HG02610 (cell line): ENCODE measurements at regions not wholly inside any gene's neighbourhood (a gene's known extent, or its start where the extent isn't known, plus 50 kb on each side); places are given as distances from the start of the nearest gene placed in this dataset.

Experiments used
- ATAC-seq: cut with Tn5 transposase; IDR thresholded peaks from one replicate; pipeline ENCODE4 v1.9.1; 2021; ENCODE audit warnings: mild to moderate bottlenecking, moderate library complexity; ENCODE audit not compliant: unreplicated experiment

DNA sequence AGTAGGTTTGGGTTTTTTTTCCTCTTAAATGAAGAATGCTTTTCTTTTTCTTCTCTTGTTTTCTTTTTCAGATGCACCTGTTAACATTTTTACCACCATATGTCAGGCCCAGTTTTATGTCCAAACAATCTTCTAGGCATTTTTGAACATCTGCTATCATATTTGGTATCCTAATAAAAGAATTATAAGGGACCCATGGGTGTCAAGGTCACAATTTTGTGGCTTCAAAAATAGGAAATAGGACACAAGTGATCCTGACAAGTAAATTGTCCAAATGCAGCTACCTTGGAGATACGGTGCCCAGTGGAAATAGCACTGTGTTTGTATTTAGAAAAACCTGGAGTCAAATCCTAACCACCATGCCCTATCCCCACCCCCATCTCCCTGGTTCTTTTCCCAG is 270.3 kb downstream of the MZT1 start:
- no peak for ATAC-seq

DNA sequence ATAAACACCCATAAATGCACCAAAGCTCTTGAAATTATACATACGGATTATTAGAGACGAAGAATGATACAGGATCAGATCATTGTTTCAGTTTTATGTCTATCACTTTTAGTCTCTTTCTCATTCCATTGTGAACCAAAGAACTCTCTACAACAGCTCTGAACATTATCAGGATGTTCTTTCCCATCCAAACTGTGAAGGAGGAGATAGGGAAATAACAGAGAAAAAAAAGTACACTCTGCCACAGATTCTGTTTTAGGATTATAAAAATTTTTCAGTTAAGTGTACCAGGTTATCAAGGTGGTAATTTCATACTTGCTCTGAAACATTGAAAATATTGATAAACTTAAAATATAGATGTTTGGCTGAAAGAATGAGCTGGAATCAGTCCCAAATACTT is 270.9 kb downstream of the MZT1 start:
- ATAC-seq: no peak

DNA sequence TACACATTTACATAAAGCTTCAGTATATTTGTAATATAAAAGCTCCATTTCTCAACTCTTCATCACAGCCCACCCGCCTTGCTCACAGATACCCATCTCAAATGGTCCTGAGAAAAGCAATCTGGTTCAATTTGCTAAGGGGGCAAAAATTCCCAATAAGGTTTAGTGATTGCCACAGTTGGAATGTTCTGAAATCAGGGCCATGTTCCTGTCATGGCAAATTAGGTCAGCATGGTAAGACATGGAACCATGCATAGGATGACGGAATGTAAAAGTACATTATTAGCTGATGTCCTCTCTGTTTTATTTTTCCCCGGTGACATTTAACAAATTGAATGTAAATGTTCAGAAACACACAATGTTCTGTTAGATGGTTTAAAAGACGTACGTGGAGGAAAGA is 274.3 kb downstream of the MZT1 start:
- no peak for ATAC-seq

DNA sequence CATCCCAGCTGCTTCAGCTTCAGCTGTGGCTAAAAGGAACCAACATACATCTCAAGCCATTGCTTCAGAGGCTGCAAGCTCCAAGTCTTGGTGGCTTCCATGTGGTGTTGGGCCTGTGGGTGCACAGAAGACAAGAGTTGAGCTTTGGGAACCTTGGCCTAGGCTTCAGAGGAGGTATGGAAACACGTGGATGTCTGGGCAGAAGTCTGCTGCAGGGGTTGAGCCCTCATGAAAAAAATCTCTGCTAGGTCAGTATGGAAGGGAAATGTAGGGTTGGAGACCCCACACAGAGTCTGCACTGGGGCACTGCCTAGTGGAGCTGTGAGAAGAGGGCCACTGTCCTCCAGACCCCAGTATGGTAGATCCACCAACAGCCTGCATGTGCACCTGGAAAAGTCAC is 279.3 kb downstream of the MZT1 start:
- no peak for ATAC-seq

DNA sequence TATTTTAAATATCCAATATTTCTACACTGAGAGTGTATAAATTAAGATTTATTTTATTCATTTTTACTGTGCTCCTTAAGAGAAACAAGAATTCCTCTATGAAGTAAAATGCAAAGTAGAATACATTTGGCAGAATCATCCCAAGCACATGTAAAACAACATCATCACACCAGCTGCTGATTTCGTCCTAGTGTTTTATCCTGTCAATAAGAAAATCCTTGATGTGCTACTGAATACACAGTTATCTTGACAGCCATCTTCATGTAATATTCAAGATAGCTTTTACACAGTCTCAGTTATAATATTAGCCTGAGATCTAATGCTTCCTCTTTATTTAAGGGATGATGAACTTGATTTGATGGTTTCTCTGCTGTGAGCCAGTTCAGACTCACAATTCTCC is 282.4 kb downstream of the MZT1 start:
- no peak for ATAC-seq

DNA sequence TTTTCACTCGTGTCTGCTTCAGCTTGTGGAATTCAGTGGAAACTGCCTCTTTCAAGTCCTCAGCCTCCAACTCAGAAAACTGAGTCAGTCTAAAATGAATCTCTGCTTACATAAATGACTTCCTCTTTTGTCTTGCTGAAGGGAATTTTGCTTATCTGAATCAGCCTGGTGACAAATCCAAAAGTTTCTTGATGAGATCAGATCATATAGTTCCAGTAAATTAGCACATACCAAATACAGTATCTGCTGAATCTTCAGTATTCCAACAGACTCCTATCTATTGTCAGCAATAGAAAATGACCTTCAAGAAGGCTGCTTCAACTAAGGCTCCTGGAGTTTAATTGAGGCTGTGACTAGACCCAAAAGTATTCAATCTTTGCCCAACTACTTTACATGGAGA is 290.0 kb downstream of the MZT1 start:
- no peak for ATAC-seq

DNA sequence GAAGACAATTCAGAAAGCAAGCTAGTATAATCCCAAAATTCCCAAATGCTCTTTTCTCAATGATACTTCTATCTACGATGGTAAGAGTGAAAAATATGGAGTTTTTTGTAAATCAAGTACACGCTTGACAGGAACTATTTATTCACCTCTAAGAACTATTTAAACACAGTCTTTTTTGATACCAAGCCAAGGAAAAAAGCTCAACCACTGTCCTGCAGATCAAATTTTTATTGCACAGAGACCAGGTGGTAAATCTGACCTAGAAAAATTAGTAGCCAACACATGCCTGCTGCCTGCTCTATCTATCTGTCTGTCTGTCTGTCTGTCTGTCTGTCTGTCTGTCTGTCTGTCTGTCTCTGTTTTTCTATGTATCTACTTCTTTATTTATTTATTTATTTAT is 292.2 kb downstream of the MZT1 start:
- ATAC-seq: no peak

DNA sequence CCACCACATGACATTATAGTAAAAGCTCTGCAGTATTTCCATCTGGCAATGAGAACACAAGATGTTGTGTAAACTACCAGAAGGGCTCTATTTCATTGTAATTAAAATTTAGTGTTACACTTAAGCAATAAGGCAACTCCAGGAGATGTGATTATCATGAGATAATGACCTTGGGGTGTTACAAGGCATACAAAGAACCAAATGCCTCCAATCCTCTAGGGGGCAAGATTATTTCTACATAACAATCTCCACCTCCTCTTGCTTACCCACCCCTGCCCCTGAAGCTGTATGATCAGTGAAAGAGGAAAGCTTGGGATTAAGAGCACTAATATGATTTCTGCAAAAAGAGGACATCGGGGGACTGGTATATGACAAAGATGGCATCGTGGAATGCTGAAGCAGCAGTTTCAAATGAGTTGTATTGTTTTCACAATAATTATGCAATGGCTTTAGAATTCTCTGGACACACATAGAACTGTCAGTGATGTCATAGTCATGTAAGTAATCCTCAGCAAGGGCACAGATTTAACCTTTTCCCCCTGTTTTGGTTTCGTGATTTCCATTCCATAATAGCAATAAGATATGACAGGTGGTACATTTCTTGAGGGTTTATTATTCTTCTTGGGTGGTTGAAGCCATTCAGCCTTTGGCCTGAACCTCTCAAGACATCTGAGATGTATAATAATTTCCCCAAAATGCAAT is 295.3 kb downstream of the MZT1 start:
- ATAC-seq: no peak

DNA sequence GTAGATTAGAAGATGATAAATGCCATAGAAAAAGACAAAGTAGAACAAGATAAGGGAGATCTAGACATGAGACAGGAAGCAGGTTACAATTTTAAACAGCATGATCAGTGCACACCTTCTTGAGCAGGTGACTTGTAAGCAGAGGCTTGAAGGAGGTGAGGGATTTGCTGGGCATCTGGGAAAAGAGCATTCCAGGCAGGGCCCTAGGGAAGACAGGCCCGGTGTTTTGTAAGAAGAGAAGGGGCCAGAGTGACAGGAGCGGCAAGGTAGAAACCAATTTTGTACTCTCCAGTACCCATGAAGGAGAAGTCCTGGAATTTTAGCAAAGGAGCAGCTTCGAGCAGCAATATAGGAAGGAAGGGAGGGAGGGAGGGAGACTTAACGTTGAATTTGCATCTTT is 296.5 kb downstream of the MZT1 start:
- ATAC-seq: no peak

DNA sequence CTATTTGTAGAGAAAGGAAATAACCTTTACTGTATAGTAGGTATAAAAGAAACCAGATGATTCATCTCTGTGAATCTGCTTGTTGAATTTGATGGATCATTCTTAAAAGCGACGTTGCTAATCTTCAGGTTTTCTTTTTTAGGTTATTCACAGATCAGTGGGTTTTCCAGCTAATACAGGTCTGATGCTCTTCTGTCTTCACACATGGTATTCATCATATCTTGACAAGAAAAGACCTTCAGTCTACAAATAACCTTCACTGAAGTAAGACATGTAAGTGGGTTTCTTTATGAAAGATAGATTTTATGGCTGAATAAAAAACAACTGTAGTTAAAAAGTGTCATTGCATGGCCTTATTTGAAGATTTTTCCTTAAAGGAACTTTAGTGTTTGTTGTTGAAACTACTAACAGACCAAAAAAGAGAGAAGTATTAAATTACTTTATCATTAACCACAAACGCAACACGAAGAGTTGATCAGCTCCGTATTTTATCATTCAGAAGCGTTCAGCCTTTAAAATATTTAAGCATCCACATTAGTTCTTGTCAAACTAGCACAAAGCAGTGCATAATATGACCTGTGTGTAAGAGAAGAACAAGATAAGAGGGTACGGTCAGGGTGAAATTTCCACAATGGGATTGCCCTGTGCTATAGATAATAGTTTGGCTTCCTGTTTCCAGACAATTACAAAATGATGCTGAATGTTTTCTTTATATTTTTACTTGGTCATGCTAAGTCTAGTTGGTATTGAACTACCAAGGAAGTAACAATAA is 299.5 kb downstream of the MZT1 start:
- ATAC-seq: no peak

DNA sequence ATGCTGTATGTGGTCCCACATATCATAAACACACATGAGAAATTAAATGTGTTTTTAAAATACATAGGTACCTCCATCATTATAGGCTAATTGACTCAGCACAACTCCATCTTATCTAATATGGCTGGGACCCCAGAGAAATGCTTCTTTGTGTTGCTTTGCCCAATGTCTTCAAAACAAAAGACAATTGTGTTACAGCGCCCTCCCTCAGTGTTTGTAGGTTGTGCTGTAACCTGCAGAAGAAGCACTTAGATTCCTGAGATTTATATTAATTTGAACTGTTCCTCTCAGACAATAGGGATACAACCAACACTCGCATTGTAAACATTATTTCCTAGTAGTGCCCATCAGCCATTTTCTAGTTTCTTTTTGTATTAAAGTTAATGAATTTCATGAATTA is 303.4 kb downstream of the MZT1 start:
- no peak for ATAC-seq

DNA sequence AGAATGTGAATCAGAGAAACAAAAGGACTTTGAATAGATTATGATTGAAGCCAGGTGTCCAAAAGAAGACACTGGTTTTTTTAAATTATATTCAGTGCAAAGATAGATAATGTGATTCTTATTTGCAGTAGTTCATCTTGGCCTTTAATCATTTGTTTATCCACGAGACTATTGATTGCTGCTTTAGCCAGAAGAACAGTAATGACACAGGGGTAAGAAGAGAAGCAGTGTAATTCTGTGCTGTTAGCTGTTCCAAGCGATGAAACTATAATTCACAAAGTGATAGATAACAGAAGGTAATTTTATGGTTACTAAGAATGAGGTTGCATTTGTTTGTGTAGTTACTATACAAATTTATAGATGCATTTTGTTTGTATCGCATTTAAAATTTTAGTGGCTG is 311.6 kb downstream of the MZT1 start:
- no peak for ATAC-seq

DNA sequence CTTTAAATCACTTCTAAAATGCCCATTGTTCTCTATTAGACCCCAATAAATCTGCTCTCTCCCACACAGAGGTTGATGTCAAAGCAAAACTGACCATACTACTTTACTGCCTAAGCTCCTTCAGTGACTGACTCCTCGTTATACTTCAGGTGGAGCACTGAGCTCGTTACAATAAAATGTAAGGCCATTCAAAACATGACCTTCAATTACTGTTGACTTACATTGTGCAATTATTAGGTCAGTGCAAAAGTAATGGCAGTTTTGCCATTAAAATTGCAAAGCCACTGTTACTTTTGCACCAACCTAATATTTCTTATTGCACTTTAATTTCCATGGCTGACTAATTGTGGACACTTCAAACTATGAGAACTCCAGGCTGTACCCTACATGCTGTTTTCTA is 314.9 kb downstream of the MZT1 start:
- ATAC-seq: no peak

DNA sequence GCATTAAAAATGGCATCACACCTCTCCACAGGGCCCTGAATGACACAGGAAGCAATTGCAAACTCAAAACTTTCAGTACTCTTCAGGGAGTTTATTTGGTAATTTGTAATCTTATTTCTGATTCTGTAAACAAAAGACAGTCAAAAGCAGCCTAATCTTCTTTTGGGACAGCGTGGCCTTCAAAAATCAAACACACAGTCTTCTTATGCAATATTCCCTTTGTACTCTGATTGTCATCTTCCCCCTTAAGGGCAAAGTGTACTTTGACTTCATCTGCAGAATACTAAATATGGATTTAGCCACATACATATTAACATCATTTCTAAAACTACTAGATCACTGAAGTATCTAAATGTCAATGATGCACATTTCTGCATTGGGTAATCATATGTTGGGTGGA is 322.0 kb downstream of the MZT1 start:
- ATAC-seq: no peak

DNA sequence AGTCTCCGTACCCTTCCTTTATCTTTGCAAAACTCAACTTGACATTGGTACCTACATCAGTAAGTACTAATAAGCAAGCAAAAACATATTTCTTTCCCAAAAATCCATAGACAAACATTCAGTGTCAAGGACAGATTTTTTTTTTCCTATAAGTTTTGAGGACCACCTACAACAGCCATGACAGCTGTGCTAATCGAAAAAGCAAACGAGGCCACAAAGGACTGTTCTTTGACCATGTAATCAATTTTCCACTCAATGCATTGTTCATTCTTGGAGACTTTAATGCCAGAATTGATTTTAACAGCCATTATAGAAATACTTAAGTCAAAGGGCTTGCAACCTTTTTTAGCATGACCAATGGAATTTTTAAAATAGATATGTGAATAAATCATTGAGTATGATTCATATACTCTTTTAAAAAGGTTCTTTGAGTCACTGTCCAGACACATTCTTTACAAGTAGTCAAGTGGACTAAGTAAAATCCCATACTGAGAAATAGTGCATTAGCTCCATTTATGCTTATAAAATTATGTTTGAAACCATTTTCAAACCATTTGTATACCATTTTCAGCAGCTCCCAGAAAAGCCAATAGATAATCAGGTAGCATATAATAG is 323.9 kb downstream of the MZT1 start:
- no peak for ATAC-seq

DNA sequence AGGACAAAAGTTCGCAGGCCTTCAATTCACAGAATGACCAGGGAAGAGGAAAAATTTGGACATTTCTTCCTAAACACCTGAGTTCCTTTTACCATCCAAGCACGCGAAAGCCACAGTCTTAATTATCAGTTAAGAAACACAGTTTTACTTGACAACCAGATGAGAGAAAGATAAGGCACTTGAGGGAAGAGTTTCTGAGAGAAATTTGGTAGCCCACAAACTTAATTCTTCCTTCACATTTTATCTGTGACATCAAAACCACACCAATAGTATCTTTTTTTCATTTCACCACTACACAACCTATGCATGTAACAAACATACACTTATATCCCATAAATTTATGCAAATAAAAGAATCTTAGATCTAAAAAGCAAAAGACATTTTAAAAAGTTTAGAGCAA is 326.6 kb downstream of the MZT1 start:
- no peak for ATAC-seq

DNA sequence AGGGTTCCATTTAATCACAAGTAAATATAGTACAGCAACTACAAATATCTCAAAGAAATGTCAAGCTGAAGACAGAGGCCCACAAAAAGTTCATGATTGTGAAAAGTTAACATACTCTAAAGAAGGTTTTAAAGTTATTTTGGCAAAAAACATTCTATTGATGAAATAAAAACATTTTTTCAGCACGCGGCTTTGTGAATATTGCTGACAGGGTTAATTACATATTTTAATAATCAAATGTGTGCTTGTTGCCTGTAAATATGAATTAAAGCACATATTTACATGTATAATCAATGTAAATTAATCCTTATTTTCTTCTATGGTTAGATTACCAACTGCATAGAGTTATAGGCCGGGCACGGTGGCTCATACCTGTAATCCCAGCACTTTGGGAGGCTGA is 328.1 kb downstream of the MZT1 start:
- ATAC-seq: no peak

DNA sequence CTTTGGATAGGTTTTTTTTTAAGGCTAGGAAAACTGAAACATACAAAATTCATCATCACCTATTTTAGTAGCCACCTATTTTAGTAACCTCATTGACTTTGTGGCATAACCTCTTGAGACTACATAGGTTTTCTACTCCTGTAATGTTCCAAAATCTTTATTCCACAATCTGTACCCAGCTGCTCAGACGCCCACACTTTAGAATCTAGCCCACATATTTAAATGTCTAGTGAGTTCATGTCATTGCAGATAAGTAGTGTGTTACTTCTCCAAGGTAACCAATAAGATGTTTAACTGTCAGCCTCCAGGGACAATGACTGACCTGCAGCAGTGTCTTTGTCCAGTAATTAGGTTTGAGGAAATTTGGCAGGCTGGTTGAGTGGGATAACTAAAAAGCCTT is 330.2 kb downstream of the MZT1 start:
- no peak for ATAC-seq

DNA sequence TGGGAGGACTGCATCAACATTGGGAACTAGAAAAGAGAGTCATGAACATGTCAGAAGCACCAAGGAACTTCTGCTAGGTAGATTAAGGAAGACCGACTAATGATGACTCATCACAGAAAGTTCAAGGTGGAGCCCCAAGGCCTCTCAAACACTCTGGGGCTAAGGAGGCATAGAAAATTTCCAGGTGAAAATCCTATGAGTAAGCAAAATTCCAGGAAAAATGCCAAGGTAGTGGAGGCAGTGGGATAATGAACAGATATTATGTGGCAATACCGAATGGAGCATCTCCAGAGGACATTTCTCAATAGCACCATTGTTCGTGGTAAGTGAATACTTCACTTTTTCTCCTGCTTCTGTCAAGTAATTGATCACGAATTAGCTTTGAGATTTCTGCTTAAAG is 336.5 kb downstream of the MZT1 start:
- ATAC-seq: no peak

DNA sequence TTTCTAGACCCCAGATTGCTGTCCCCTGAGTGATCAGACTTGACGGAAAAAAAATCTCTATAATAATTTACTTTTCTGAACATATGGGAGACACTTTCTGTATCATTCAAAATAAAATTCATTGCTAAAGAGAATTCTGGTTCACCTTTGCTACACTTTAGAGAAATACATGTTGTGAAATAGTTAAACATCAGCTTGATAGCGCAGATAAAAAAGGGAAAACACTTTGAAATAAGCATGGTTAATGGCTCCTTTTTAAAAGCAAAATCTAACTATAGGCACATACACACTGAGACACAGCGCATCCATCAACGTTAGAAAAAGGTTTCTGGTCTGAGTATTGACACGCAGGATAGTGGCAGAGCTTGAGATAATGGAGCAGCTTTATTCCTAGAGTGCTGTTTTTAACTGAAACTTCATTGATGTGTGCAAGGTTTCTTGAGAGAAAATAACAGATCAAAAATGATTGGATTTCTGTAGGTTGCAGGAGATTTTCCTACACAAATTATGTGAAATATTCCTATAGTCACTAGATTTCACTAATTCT is 341.2 kb downstream of the MZT1 start:
- no peak for ATAC-seq

DNA sequence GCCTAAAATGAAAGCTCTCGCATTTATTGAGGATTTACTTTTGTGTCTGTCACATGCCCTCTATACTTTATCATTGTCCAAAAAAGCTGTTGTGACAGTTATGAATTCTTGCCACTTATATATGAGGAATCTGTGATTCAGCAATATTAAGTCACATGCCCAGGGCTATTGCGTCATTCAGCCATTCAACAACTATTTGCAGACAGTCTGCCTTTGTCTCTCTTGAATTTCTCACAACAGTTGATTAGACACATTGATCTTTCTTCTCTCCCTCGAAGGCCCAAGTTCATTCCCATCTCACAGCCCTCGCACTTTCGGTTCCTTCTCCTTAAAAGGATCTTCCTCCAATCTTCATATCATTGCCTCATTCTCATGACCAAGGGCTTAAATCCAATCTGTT is 342.6 kb downstream of the MZT1 start:
- ATAC-seq: no peak

DNA sequence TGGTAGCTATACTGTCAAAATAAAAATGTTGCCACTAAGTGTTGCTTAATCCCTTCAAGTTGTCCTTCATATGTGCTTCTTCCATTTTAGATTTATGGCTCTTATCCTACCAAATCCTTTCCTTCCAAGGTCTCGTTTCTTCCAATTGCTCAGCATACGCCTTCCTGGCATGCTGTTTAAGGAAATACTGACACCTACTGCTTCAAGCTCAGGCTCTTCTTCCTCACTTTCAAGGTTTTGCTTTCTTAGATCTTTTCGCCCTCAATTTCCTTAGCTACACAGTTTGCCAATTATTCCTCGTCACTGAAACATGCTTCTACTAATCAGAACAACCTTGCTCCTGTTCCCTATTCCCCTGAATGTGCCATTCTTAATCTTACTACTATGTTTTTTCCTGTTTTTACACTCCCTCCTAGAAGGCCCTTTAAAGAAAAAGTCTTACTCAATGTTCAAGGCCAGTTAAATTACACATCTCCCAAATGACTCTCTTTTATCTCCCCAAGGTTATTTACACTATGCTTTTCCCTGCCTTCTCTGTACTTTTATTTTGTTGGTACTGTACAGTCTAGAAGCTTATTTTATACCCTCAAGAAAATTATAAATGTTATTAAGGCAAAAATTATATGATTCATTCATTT is 343.1 kb downstream of the MZT1 start:
- no peak for ATAC-seq
